ENCODE measurements at regions not wholly inside any gene's neighbourhood (a gene's known extent, or its start where the extent isn't known, plus 50 kb on each side); places are given as distances from the start of the nearest gene placed in this dataset.

DNA sequence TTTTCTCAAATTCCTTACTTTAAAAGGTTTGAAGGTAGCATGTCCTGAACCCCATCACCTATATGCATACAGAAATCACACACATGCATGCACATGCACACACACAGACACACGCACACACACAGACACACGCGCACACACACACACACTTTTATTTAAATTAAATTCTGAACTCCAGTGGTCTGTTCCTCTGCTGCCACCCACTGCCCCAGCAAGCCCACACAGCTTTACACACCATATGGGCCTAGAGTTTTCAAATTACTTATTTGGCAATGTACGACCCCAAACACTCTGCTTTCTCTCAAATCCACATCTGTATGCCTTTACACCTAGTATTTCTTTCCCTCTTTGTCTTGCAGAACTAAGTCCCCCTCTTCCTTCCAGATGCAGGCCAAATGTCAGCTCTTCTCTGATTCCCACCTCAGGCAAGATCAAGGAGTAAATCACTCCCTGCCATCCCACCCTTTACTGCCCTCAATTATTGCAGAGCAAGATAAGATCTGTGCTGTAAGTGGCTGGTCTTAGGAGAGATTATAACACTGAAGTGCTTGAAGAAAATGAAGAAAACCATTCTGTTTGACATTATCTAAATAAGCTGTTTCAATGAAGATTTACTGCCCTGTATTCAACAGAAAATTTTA lies 429.9 kb upstream of the CXADR start:
- TF ChIP-seq POLR2AphosphoS5 (IDR thresholded peaks at IDR 0.05; ENCODE audit: borderline replicate concordance, low read depth, low read length) (no peak), EZH2 (IDR thresholded peaks at IDR 0.05) (no peak)

Data from SK-N-MC (cell line).